Bronchial epithelial cell (primary cell): ENCODE measurements at regions not wholly inside any gene's neighbourhood (a gene's known extent, or its start where the extent isn't known, plus 50 kb on each side); places are given as distances from the start of the nearest gene placed in this dataset.
"Not testable (repeated sequence)": the region's sequence is repeated elsewhere in the genome, so short reads cannot be mapped to it uniquely, and the experiment has no call there.

ENCODE experiments used
- DNase-seq: peaks from one replicate; pipeline ENCODE4 v3.0.0-alpha.2; 2010; ENCODE audit warnings: low read depth
- FAIRE-seq: peaks from 2 replicates; lab custom pipeline; 2011; peaks lifted over from hg19 to GRCh38; lab: Jason Lieb, UNC
- H3K27me3 ChIP-seq: 2 replicates; pipeline ENCODE4 v1.5.1; 2011; ENCODE audit warnings: low read length; ENCODE audit not compliant: control insufficient read depth, insufficient read depth
- H3K36me3 ChIP-seq: 2 replicates; pipeline ENCODE4 v1.5.1; 2011; ENCODE audit warnings: low read length; ENCODE audit not compliant: control insufficient read depth, insufficient read depth
- H3K4me3 ChIP-seq: 2 replicates; pipeline ENCODE4 v1.5.1; 2011; ENCODE audit warnings: mild to moderate bottlenecking, low read depth, low read length, control low read depth
- CTCF ChIP-seq: IDR thresholded peaks from 2 replicates; pipeline ENCODE4 v1.5.1; 2011; ENCODE audit warnings: mild to moderate bottlenecking, moderate library complexity, low read length, control low read depth, inconsistent platforms; ENCODE audit not compliant: insufficient read depth, severe bottlenecking

- not testable (repeated sequence) for FAIRE-seq, H3K27me3 ChIP-seq, H3K4me3 ChIP-seq, H3K36me3 ChIP-seq, DNase-seq
Measured at GRCh38 chr5:136565050-136565449, 199.7 kb upstream of the TRPC7 start.

GRCh38 chr5:136564431-136564830, 199.1 kb upstream of the TRPC7 start:
- peak; percentile 55 for FAIRE-seq
- H3K27me3 ChIP-seq, H3K36me3 ChIP-seq, H3K4me3 ChIP-seq, DNase-seq: not testable (repeated sequence)

- FAIRE-seq (no peak), DNase-seq (no peak)
- TF ChIP-seq CTCF: no peak
- no peak overlapping the region for H3K4me3 ChIP-seq
- no peaks in the 10 kb centered on the region for H3K36me3 ChIP-seq
- peaks cover 2% of the 10 kb centered on the region for H3K27me3 ChIP-seq
Measured at GRCh38 chr5:136563489-136563888, 198.1 kb upstream of the TRPC7 start.

DNA sequence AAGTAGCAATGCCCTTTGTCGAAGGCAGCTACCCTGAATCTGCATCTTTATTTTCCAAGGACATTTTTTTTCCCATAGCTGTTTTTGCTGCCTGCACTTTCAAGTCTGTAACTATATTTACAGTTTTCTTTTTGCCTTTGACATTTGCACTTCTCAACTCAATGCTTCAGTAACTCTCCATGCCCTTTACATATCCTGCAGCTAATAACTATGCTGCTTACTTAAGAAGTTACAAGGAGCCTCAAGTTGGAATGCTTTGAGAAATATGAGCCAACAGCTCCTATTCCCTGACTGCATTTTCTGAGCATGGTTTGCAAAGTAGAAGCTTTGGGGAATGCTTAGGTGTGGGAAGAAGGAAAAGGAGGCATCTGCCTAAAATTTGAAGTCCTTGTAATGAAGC, 194.8 kb upstream of the TRPC7 start:
- TF ChIP-seq CTCF: no peak
- H3K36me3 ChIP-seq: no peaks in the 10 kb centered on the region
- DNase-seq (no peak), FAIRE-seq (no peak)
- H3K4me3 ChIP-seq: no peak overlapping the region
- H3K27me3 ChIP-seq: peaks cover 3% of the 10 kb centered on the region

DNA sequence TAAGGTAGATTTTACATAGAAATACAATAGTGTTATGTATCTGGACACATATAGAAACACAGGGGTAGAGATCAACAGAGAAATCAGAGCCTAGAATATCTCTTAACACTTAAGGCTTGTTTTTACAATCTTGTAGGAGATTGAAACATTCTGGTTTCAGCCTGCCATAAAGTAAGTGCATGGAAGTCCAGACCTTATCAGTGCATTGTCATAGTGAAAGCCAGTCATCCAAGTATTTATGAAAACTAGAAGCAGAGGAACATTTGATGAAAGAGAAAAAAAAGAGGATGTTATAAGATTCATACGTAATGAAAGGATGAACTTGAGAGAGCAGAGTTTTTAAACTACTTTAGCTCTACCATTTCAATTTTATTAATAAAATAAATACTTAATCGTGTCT, 194.3 kb upstream of the TRPC7 start:
- TF ChIP-seq CTCF: no peak
- peaks cover 3% of the 10 kb centered on the region for H3K27me3 ChIP-seq
- DNase-seq (no peak), FAIRE-seq (no peak)
- no peaks in the 10 kb centered on the region for H3K36me3 ChIP-seq
- H3K4me3 ChIP-seq: no peak overlapping the region

- DNase-seq, H3K27me3 ChIP-seq, H3K36me3 ChIP-seq, H3K4me3 ChIP-seq, FAIRE-seq: not testable (repeated sequence)
Measured at GRCh38 chr5:136547096-136547495, 181.8 kb upstream of the TRPC7 start.

DNA sequence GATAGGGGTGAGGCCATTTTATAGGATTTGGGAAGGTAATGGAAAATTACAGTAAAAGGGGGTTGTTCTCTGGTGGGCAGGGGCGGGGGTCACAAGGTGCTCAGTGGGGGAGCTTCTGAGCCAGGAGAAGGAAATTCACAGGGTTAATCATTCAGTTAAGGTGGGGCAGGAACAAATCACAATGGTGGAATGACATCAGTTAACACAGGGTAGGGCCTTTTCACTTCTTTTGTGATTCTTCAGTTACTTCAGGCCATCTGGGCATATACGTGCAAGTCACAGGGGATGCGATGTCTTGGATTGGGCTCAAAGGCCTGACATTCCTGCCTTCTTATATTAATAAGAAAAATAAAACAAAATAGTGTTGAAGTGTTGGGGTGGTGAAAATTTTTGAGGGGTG, 181.1 kb upstream of the TRPC7 start:
- not testable (repeated sequence) for FAIRE-seq, DNase-seq, H3K27me3 ChIP-seq, H3K36me3 ChIP-seq, H3K4me3 ChIP-seq

DNA sequence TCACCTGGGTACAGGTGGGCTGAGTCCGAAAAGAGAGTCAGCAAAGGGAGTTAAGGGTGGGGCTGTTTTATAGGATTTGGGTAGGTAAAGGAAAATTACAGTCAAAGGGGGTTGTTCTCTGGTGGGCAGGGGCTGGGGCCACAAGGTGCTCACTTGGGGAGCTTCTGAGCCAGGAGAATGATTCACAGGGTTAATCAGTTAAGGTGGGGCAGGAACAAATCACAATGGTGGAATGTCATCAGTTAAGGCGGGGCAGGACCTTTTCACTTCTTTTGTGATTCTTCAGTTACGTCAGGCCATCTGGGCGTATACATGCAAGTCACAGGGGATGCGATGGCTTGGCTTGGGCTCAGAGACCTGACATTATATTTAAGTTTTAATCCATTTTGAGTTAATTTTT, 179.7 kb upstream of the TRPC7 start:
- DNase-seq: peak; percentile 53
- not testable (repeated sequence) for H3K27me3 ChIP-seq, H3K36me3 ChIP-seq, FAIRE-seq, H3K4me3 ChIP-seq
